DND-41 (cell line): ENCODE measurements at regions not wholly inside any gene's neighbourhood (a gene's known extent, or its start where the extent isn't known, plus 50 kb on each side); places are given as distances from the start of the nearest gene placed in this dataset.

Experiments
- ATAC-seq: fragments of 200-7000 bp; cut with Tn5 transposase; 3 replicates; pipeline ENCODE4 v1.9.1; 2021; ENCODE audit warnings: low read depth; ENCODE audit not compliant: insufficient read depth
- DNase-seq: peaks from one replicate; pipeline ENCODE4 v3.0.0-alpha.2; 2020
- H2AFZ ChIP-seq: 2 replicates; pipeline ENCODE4 v1.6.0; 2012; ENCODE audit warnings: low read depth, low read length
- H3K27ac ChIP-seq: 2 replicates; pipeline ENCODE4 v1.5.1; 2012; ENCODE audit warnings: low read length, inconsistent platforms
- H3K27me3 ChIP-seq: fragments of 200-600 bp; sonication (generic); 2 replicates; pipeline ENCODE4 v1.6.0; 2012; ENCODE audit warnings: low read length, mild to moderate bottlenecking, inconsistent platforms; ENCODE audit not compliant: insufficient read depth, poor library complexity
- H3K36me3 ChIP-seq: 2 replicates; pipeline ENCODE4 v1.5.1; 2012; ENCODE audit warnings: low read length, inconsistent platforms; ENCODE audit not compliant: insufficient read depth
- H3K4me1 ChIP-seq: 2 replicates; pipeline ENCODE4 v1.5.1; 2012; ENCODE audit warnings: mild to moderate bottlenecking, low read length; ENCODE audit not compliant: insufficient read depth
- H3K4me2 ChIP-seq: 2 replicates; pipeline ENCODE4 v1.6.0; 2012; ENCODE audit warnings: mild to moderate bottlenecking, moderate library complexity, low read length, inconsistent platforms; ENCODE audit not compliant: insufficient read depth
- H3K4me3 ChIP-seq, 2 experiments: fragments of 200-600 bp in 1 of 2; shearing (Covaris generic) in 1 of 2; 2 replicates each; pipeline ENCODE4 v1.5.1; 2012 to 2016; ENCODE audit warnings: inconsistent platforms in 2 of 2, low read length in 2 of 2, mild to moderate bottlenecking in 2 of 2, low read depth in 1 of 2, moderate library complexity in 1 of 2
- H3K79me2 ChIP-seq: 2 replicates; pipeline ENCODE4 v1.6.0; 2012; ENCODE audit warnings: low read length, inconsistent platforms; ENCODE audit not compliant: insufficient read depth
- H3K9ac ChIP-seq: 2 replicates; pipeline ENCODE4 v1.6.0; 2012; ENCODE audit warnings: low read depth, mild to moderate bottlenecking, inconsistent platforms, low read length, moderate library complexity
- H3K9me3 ChIP-seq: 2 replicates; pipeline ENCODE4 v1.5.1; 2012; ENCODE audit warnings: low read length, moderate library complexity, mild to moderate bottlenecking, inconsistent platforms; ENCODE audit not compliant: insufficient read depth, severe bottlenecking
- H4K20me1 ChIP-seq: 2 replicates; pipeline ENCODE4 v1.6.0; 2012; ENCODE audit warnings: low read length; ENCODE audit not compliant: insufficient read depth
- CTCF ChIP-seq: IDR thresholded peaks from 2 replicates; pipeline ENCODE4 v1.5.1; 2012; ENCODE audit warnings: borderline replicate concordance, low read length, moderate library complexity, mild to moderate bottlenecking; ENCODE audit not compliant: poor library complexity, severe bottlenecking; ENCODE audit errors: extremely low read depth
- EZH2 ChIP-seq: IDR thresholded peaks from 3 replicates; pipeline ENCODE4 v1.6.1; 2012; ENCODE audit warnings: borderline replicate concordance, low read depth, mild to moderate bottlenecking, moderate library complexity, low read length, inconsistent platforms; ENCODE audit not compliant: severe bottlenecking

GRCh38 chr13:63460462-63461090 is 2044.9 kb upstream of the PCDH20 start:
- Histone ChIP-seq H3K27ac (no peak overlapping the region), H3K27me3 (no peaks in the 10 kb centered on the region), H4K20me1 (no peaks in the 10 kb centered on the region), H2AFZ (no peak overlapping the region), H3K9ac (no peak overlapping the region), H3K9me3 (no peaks in the 10 kb centered on the region), H3K4me2 (no peak overlapping the region), H3K4me3 (no peak overlapping the region), H3K36me3 (no peaks in the 10 kb centered on the region), H3K4me1 (no peaks in the 10 kb centered on the region), H3K79me2 (no peaks in the 10 kb centered on the region)
- TF ChIP-seq EZH2 (no peak), CTCF (no peak)
- no peak for ATAC-seq
- no peak for DNase-seq

- no peak for DNase-seq
- Histone ChIP-seq H3K9me3 (no peaks in the 10 kb centered on the region), H4K20me1 (no peaks in the 10 kb centered on the region), H3K4me3 (no peak overlapping the region), H3K4me2 (no peak overlapping the region), H3K27ac (no peak overlapping the region), H3K9ac (no peak overlapping the region), H3K36me3 (no peaks in the 10 kb centered on the region), H3K27me3 (no peaks in the 10 kb centered on the region), H2AFZ (no peak overlapping the region), H3K79me2 (no peaks in the 10 kb centered on the region), H3K4me1 (no peaks in the 10 kb centered on the region)
- TF ChIP-seq CTCF (no peak), EZH2 (no peak)
- ATAC-seq, result no peak
Observed at GRCh38 chr13:63457186-63457585, 2041.5 kb upstream of the PCDH20 start.

DNA sequence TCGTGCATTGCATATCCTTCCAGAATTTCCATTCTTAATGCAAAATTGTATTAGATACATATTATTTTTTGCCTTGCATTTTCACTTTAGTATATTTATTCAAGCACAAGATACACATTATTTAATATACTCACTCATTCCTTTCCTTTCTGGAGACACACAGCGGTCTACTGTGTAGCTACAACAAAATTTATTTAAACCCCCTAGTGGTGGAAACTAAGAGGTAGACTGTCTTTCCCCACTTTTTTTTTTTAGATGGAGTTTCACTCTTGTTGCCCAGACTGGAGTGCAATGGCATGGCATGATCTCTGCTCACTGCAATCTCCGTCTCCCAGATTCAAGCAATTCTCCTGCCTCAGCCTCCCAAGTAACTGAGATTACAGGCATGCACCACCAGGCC is 2040.3 kb upstream of the PCDH20 start:
- no peak for ATAC-seq
- Histone ChIP-seq H3K4me2 (no peak overlapping the region), H3K36me3 (no peaks in the 10 kb centered on the region)

More for the DNA sequence above, 2040.3 kb upstream of the PCDH20 start:
- TF ChIP-seq EZH2 (no peak), CTCF (peak; percentile 28)
- Histone ChIP-seq H3K27ac (no peak overlapping the region), H3K27me3 (no peaks in the 10 kb centered on the region), H3K9ac (no peak overlapping the region), H3K79me2 (no peaks in the 10 kb centered on the region), H3K9me3 (no peaks in the 10 kb centered on the region), H2AFZ (no peak overlapping the region), H4K20me1 (no peaks in the 10 kb centered on the region), H3K4me1 (no peaks in the 10 kb centered on the region), H3K4me3 (no peak overlapping the region)
- no peak for DNase-seq
